PFSK-1 (cell line): ENCODE measurements at regions not wholly inside any gene's neighbourhood (a gene's known extent, or its start where the extent isn't known, plus 50 kb on each side); places are given as distances from the start of the nearest gene placed in this dataset.

ENCODE experiments used
- FOXP2 ChIP-seq: optimal IDR thresholded peaks from 2 replicates; pipeline ENCODE3; 2011; ENCODE audit warnings: borderline replicate concordance, control low read depth, inconsistent platforms; ENCODE audit not compliant: insufficient read depth; ENCODE audit errors: extremely low read length, extremely low read depth
- POLR2AphosphoS5 ChIP-seq: IDR thresholded peaks from 2 replicates; pipeline ENCODE4 v1.6.1; 2012; ENCODE audit warnings: low read depth, mild to moderate bottlenecking, control low read depth, low read length, moderate library complexity
- SIN3A ChIP-seq: IDR thresholded peaks from 2 replicates; pipeline ENCODE4 v1.6.1; 2012; ENCODE audit warnings: mild to moderate bottlenecking, low read length, moderate library complexity, borderline replicate concordance; ENCODE audit not compliant: insufficient read depth
- TAF1 ChIP-seq: IDR thresholded peaks from 2 replicates; pipeline ENCODE4 v1.6.1; 2012; ENCODE audit warnings: low read length, control low read depth, borderline replicate concordance; ENCODE audit not compliant: insufficient read depth
- TF ChIP-seq, protein P1 (sequence below), 2 experiments: IDR thresholded peaks; 2 replicates each; pipeline versions ENCODE4 v1.6.1 to v1.8.0; 2011 to 2012; ENCODE audit warnings: low read depth in 2 of 2, low read length in 2 of 2, control low read depth in 1 of 2, inconsistent platforms in 1 of 2, mild to moderate bottlenecking in 1 of 2, moderate library complexity in 1 of 2; ENCODE audit not compliant: insufficient read depth in 1 of 2

- TF ChIP-seq SIN3A (no peak), POLR2AphosphoS5 (no peak)
- TF ChIP-seq, protein P1, sequence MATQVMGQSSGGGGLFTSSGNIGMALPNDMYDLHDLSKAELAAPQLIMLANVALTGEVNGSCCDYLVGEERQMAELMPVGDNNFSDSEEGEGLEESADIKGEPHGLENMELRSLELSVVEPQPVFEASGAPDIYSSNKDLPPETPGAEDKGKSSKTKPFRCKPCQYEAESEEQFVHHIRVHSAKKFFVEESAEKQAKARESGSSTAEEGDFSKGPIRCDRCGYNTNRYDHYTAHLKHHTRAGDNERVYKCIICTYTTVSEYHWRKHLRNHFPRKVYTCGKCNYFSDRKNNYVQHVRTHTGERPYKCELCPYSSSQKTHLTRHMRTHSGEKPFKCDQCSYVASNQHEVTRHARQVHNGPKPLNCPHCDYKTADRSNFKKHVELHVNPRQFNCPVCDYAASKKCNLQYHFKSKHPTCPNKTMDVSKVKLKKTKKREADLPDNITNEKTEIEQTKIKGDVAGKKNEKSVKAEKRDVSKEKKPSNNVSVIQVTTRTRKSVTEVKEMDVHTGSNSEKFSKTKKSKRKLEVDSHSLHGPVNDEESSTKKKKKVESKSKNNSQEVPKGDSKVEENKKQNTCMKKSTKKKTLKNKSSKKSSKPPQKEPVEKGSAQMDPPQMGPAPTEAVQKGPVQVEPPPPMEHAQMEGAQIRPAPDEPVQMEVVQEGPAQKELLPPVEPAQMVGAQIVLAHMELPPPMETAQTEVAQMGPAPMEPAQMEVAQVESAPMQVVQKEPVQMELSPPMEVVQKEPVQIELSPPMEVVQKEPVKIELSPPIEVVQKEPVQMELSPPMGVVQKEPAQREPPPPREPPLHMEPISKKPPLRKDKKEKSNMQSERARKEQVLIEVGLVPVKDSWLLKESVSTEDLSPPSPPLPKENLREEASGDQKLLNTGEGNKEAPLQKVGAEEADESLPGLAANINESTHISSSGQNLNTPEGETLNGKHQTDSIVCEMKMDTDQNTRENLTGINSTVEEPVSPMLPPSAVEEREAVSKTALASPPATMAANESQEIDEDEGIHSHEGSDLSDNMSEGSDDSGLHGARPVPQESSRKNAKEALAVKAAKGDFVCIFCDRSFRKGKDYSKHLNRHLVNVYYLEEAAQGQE (IDR thresholded peaks at IDR 0.05; ENCODE audit: insufficient read depth in 1 of 2, low read depth in 2 of 2, low read length in 2 of 2): no peak
Observed at GRCh38 chr4:95694411-95694810, 145.5 kb upstream of the PDHA2 start.

DNA sequence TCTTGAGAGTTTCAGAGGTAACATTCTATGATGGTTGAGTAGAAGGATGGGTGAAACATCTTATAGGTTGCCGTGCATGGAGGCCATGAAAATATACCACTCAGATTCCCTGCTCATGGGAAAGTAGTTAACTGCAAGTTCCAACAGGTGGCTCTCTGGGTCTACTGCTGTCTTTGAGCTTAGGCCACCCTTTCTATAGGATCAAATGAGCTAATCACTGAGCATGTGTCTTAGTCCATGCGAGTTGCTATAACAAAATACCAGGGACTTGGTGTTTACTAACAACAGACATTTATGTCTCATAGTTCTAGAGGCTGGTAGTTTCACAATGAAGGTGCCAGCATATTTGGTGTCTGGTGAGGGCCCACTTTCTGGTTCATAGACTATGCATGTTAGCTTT is 144.8 kb upstream of the UNC5C start:
- TF ChIP-seq FOXP2: no peak

- TF ChIP-seq, protein P1 (IDR thresholded peaks at IDR 0.05; ENCODE audit: insufficient read depth in 1 of 2, low read depth in 2 of 2, low read length in 2 of 2): no peak
- TF ChIP-seq FOXP2: no peak
- no peak for TF ChIP-seq POLR2AphosphoS5
- TF ChIP-seq SIN3A: no peak
Observed at GRCh38 chr4:95676190-95676589, 127.4 kb upstream of the UNC5C start.

GRCh38 chr4:95675623-95676022 is 126.8 kb upstream of the UNC5C start:
- no peak for TF ChIP-seq FOXP2
- TF ChIP-seq TAF1: no peak
- TF ChIP-seq SIN3A: no peak
- TF ChIP-seq, protein P1 (IDR thresholded peaks at IDR 0.05; ENCODE audit: insufficient read depth in 1 of 2, low read depth in 2 of 2, low read length in 2 of 2): no peak
- TF ChIP-seq POLR2AphosphoS5: no peak

DNA sequence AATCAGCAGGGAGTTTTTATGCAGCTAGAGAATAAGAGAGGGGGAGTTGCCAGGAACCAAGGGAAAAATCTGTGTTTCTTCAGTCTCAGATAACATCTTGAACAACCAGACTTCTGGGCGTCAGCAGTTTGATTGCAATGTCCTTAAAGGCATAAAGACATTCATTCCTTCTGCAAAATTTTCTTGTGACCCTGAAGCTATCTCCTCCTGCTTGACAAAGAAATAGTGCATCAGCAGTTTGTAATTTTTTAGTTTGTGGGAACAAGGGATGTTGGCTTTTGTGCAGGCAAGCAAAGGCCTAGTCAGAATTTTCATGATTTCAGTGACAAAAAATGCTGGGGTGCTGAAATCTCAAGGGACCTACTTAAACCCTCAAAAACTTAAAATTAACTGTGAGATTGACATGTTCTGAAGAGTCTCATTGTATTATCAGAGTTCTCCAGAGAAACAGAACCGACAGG is 125.8 kb upstream of the UNC5C start:
- TF ChIP-seq TAF1 (no peak), FOXP2 (no peak), SIN3A (no peak), POLR2AphosphoS5 (no peak)
- TF ChIP-seq, protein P1 (IDR thresholded peaks at IDR 0.05; ENCODE audit: insufficient read depth in 1 of 2, low read depth in 2 of 2, low read length in 2 of 2): no peak
